ENCODE measurements at regions not wholly inside any gene's neighbourhood (a gene's known extent, or its start where the extent isn't known, plus 50 kb on each side); places are given as distances from the start of the nearest gene placed in this dataset.

DNA sequence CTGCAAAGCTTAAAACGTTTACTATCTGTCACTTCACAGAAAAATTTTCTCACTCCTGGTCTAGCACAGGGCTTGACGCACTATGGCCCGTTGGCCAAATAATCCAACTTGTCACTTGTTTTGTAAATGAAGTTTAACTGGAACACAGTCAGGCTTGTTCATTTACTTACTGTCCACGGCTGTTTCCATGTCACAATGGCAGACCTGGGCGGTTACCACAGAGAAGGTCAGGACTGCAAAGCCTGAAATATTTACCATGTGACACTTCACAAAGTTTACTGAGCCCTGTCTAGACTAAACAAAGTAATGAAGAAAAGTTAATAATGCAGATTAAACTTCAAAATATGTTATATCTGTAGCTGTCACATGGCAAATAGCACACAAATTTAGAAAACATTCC lies 273.0 kb upstream of the GYPC start:
- TF ChIP-seq FOXP1 (IDR thresholded peaks at IDR 0.05) (no peak), FOXP1 (CRISPR knock-in tag; IDR thresholded peaks at IDR 0.05) (no peak), TBP (CRISPR knock-in tag; IDR thresholded peaks at IDR 0.05) (no peak), NFRKB (IDR thresholded peaks at IDR 0.05) (no peak), ARNT2 (CRISPR knock-in tag; IDR thresholded peaks at IDR 0.05; ENCODE audit: low read depth) (no peak), NR2F6 (IDR thresholded peaks at IDR 0.05) (no peak), NR2F6 (CRISPR knock-in tag; IDR thresholded peaks at IDR 0.05) (no peak), ZFP36 (IDR thresholded peaks at IDR 0.05; ENCODE audit: borderline replicate concordance, low read depth, low read length, partially characterized antibody) (no peak), ZNF589 (CRISPR knock-in tag; conservative IDR thresholded peaks at IDR 0.05) (no peak), RAD21 (CRISPR knock-in tag; IDR thresholded peaks at IDR 0.05) (no peak)
- TF ChIP-seq, protein P1, sequence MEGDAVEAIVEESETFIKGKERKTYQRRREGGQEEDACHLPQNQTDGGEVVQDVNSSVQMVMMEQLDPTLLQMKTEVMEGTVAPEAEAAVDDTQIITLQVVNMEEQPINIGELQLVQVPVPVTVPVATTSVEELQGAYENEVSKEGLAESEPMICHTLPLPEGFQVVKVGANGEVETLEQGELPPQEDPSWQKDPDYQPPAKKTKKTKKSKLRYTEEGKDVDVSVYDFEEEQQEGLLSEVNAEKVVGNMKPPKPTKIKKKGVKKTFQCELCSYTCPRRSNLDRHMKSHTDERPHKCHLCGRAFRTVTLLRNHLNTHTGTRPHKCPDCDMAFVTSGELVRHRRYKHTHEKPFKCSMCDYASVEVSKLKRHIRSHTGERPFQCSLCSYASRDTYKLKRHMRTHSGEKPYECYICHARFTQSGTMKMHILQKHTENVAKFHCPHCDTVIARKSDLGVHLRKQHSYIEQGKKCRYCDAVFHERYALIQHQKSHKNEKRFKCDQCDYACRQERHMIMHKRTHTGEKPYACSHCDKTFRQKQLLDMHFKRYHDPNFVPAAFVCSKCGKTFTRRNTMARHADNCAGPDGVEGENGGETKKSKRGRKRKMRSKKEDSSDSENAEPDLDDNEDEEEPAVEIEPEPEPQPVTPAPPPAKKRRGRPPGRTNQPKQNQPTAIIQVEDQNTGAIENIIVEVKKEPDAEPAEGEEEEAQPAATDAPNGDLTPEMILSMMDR (CRISPR knock-in tag; IDR thresholded peaks at IDR 0.05), result no peak
- TF ChIP-seq, protein P2, sequence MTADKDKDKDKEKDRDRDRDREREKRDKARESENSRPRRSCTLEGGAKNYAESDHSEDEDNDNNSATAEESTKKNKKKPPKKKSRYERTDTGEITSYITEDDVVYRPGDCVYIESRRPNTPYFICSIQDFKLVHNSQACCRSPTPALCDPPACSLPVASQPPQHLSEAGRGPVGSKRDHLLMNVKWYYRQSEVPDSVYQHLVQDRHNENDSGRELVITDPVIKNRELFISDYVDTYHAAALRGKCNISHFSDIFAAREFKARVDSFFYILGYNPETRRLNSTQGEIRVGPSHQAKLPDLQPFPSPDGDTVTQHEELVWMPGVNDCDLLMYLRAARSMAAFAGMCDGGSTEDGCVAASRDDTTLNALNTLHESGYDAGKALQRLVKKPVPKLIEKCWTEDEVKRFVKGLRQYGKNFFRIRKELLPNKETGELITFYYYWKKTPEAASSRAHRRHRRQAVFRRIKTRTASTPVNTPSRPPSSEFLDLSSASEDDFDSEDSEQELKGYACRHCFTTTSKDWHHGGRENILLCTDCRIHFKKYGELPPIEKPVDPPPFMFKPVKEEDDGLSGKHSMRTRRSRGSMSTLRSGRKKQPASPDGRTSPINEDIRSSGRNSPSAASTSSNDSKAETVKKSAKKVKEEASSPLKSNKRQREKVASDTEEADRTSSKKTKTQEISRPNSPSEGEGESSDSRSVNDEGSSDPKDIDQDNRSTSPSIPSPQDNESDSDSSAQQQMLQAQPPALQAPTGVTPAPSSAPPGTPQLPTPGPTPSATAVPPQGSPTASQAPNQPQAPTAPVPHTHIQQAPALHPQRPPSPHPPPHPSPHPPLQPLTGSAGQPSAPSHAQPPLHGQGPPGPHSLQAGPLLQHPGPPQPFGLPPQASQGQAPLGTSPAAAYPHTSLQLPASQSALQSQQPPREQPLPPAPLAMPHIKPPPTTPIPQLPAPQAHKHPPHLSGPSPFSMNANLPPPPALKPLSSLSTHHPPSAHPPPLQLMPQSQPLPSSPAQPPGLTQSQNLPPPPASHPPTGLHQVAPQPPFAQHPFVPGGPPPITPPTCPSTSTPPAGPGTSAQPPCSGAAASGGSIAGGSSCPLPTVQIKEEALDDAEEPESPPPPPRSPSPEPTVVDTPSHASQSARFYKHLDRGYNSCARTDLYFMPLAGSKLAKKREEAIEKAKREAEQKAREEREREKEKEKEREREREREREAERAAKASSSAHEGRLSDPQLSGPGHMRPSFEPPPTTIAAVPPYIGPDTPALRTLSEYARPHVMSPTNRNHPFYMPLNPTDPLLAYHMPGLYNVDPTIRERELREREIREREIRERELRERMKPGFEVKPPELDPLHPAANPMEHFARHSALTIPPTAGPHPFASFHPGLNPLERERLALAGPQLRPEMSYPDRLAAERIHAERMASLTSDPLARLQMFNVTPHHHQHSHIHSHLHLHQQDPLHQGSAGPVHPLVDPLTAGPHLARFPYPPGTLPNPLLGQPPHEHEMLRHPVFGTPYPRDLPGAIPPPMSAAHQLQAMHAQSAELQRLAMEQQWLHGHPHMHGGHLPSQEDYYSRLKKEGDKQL (CRISPR knock-in tag; IDR thresholded peaks at IDR 0.05; ENCODE audit: low read depth), result no peak
- TF ChIP-seq, protein P3, sequence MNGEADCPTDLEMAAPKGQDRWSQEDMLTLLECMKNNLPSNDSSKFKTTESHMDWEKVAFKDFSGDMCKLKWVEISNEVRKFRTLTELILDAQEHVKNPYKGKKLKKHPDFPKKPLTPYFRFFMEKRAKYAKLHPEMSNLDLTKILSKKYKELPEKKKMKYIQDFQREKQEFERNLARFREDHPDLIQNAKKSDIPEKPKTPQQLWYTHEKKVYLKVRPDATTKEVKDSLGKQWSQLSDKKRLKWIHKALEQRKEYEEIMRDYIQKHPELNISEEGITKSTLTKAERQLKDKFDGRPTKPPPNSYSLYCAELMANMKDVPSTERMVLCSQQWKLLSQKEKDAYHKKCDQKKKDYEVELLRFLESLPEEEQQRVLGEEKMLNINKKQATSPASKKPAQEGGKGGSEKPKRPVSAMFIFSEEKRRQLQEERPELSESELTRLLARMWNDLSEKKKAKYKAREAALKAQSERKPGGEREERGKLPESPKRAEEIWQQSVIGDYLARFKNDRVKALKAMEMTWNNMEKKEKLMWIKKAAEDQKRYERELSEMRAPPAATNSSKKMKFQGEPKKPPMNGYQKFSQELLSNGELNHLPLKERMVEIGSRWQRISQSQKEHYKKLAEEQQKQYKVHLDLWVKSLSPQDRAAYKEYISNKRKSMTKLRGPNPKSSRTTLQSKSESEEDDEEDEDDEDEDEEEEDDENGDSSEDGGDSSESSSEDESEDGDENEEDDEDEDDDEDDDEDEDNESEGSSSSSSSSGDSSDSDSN (CRISPR knock-in tag; IDR thresholded peaks at IDR 0.05), result no peak
- TF ChIP-seq, protein P4, sequence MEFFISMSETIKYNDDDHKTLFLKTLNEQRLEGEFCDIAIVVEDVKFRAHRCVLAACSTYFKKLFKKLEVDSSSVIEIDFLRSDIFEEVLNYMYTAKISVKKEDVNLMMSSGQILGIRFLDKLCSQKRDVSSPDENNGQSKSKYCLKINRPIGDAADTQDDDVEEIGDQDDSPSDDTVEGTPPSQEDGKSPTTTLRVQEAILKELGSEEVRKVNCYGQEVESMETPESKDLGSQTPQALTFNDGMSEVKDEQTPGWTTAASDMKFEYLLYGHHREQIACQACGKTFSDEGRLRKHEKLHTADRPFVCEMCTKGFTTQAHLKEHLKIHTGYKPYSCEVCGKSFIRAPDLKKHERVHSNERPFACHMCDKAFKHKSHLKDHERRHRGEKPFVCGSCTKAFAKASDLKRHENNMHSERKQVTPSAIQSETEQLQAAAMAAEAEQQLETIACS (CRISPR knock-in tag; IDR thresholded peaks at IDR 0.05), result no peak
- TF ChIP-seq, protein P5, sequence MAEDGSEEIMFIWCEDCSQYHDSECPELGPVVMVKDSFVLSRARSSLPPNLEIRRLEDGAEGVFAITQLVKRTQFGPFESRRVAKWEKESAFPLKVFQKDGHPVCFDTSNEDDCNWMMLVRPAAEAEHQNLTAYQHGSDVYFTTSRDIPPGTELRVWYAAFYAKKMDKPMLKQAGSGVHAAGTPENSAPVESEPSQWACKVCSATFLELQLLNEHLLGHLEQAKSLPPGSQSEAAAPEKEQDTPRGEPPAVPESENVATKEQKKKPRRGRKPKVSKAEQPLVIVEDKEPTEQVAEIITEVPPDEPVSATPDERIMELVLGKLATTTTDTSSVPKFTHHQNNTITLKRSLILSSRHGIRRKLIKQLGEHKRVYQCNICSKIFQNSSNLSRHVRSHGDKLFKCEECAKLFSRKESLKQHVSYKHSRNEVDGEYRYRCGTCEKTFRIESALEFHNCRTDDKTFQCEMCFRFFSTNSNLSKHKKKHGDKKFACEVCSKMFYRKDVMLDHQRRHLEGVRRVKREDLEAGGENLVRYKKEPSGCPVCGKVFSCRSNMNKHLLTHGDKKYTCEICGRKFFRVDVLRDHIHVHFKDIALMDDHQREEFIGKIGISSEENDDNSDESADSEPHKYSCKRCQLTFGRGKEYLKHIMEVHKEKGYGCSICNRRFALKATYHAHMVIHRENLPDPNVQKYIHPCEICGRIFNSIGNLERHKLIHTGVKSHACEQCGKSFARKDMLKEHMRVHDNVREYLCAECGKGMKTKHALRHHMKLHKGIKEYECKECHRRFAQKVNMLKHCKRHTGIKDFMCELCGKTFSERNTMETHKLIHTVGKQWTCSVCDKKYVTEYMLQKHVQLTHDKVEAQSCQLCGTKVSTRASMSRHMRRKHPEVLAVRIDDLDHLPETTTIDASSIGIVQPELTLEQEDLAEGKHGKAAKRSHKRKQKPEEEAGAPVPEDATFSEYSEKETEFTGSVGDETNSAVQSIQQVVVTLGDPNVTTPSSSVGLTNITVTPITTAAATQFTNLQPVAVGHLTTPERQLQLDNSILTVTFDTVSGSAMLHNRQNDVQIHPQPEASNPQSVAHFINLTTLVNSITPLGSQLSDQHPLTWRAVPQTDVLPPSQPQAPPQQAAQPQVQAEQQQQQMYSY (CRISPR knock-in tag; IDR thresholded peaks at IDR 0.05), result no peak

Measured in HepG2 (cell line).